Right lung (tissue), 2 donors: ENCODE measurements at regions not wholly inside any gene's neighbourhood (a gene's known extent, or its start where the extent isn't known, plus 50 kb on each side); places are given as distances from the start of the nearest gene placed in this dataset.
"Not testable (repeated sequence)": the region's sequence is repeated elsewhere in the genome, so short reads cannot be mapped to it uniquely, and the experiment has no call there.

Source experiments
- DNase-seq, 2 donors: peaks; one replicate each; pipeline ENCODE4 v3.0.0-alpha.2; 2013

DNA sequence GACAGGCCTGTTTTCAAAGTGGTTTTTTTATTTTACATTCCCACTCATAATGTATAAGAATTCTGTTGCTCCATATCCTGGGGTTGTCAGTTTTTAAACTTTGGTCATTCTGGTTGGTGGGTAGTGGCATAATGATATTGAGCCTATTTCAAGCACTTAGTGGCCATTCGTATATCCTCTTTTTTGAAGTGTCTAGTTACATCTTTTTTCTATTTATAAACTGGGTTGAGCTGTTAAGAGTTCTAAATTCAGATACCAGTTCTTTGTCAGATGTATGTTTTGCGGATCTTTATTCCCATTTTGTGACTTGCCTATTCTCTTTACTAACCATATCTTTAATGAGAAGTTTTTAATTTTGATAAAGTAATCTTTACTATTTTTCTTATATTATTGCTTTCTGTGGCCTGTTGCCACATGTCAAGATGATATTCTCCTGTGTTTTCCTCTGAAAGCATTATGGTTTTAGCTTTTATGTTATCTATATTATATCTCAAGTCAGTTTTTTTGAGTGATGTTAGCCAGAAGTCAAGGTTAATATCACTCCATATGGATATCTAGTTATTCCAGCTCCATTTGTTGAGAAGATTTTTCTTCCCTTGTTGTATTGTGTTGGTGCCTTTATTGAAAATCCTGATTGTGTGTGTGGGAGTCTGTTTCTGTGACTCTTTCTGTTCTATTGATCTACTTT is 110.9 kb downstream of the FHIP1A start:
- no peak for DNase-seq

GRCh38 chr4:151522866-151523519 is 114.0 kb downstream of the FHIP1A start:
- no peak for DNase-seq

DNA sequence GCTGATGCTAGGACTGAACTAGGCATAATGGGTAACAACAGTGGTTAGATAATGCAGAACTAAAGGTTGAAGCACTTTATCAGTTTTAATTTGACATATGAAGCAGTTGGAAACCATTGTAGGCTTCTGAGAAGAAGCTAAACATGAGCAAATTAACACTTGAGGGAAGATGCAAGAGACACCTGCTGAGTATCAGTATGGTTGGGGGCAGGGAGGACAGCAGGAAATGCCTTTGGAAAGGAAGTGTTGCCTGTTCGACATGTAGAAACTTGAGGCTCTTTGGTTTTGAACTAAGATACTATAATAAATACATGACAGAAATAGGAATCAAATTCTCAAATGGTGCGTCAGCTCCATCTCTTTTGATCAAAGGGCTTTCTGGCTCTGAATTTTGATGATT is 115.6 kb downstream of the FHIP1A start:
- DNase-seq: no peak

- not testable (repeated sequence) for DNase-seq
Observed at GRCh38 chr4:151526489-151526888, 117.5 kb downstream of the FHIP1A start.

- no peak for DNase-seq
Observed at GRCh38 chr4:151527699-151528098, 118.7 kb downstream of the FHIP1A start.

- DNase-seq: no peak
Observed at GRCh38 chr4:151529187-151529586, 120.2 kb downstream of the FHIP1A start.

DNA sequence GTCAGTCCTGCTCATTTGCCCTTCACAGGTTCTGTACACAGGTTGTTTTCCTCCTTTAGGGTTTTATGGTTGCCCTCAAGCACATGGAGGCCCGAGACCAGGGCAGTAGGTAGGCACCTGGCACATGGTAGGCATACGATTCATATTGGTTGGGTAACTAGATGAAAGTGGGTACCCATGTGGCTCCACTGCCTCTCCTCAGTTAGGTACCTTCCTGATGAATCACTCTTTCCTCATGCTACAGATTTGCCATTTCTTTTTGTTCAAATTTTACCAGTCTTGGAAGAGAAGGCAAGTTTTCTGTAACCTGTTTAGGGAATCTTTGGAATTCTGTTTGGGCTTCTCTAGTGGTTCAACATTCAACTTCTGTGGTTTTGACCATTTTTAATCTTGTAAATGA is 121.3 kb downstream of the FHIP1A start:
- DNase-seq: no peak

DNA sequence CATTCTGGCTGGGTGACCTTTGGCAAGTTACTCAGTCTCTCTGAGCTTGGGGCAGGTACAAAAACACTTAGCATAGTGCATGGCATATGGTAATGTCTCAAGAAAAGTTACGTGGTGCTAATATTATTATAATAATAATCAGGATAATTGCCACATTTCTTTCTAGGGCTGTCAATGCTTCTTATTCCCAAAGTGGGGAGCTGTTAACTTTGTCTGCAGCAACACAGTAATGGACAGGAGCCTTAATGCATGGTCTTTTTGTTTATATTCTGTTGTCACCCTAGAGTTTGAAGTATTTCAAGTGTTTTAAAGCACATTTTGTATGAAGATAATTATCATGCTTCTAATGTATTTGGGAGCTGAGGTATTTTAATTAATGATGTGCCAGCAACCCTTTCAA is 121.8 kb downstream of the FHIP1A start:
- no peak for DNase-seq

- peak in 1 of 2 donors; percentile 6 for DNase-seq
Observed at GRCh38 chr4:151532001-151532708, 123.2 kb downstream of the FHIP1A start.

- no peak for DNase-seq
Observed at GRCh38 chr4:151534195-151534594, 125.2 kb downstream of the FHIP1A start.

DNA sequence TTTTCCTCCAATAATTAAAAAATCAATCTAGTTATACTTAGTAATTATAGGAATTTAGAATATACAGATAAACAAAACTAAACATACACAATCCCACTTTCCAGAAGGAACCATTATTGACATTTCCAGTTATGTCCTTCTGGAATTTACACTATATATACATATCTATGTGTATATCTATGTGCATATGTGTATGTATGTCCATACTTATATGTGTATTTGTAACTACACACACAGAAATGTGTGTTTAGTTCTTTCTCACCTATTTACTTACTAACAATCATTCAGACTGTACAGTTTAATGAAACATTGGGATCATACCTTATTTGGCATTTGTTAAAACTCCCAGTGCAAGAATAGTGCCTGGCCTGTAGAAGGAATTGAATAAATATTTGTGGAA is 126.4 kb downstream of the FHIP1A start:
- DNase-seq: no peak

DNA sequence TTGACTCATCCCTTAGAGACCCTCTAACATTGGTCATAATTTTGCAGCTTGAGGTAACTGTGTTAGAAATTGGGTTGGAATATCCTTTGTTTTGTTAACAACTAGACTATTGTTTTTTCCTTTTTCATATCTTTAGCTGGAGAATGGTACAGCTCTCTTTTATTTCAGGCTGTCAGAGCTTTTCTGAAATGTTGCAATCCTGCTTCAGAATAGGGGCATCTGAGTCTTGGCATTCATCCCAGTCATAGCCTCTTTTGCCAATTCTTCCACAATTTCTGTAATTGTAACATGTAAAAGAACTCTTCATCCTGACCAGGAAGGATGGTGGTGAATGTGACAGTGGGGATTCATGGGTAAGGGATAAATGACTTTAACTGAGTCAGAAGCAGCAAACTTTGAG is 128.7 kb downstream of the FHIP1A start:
- DNase-seq: peak in 1 of 2 donors; percentile 48

DNA sequence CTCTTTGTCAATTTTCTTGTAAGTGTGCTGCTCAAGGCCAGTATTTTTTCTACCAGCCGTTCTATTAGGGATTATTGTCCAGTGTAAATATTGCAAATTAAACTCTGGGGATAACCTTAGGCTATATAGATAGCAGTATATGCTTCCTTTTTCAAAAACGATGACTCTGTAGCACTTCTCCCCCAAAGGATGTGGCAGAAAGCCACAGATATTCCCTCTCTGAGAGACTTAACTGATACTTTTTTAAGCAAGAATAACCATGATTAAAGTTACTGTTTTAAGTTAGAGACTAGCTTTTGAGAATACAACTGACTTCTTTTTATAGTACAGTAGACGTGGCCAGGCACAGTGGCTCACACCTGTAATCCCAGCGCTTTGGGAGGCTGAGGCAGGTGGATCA is 130.0 kb downstream of the FHIP1A start:
- no peak for DNase-seq

- no peak for DNase-seq
Observed at GRCh38 chr4:151540728-151541388, 131.9 kb downstream of the FHIP1A start.

DNA sequence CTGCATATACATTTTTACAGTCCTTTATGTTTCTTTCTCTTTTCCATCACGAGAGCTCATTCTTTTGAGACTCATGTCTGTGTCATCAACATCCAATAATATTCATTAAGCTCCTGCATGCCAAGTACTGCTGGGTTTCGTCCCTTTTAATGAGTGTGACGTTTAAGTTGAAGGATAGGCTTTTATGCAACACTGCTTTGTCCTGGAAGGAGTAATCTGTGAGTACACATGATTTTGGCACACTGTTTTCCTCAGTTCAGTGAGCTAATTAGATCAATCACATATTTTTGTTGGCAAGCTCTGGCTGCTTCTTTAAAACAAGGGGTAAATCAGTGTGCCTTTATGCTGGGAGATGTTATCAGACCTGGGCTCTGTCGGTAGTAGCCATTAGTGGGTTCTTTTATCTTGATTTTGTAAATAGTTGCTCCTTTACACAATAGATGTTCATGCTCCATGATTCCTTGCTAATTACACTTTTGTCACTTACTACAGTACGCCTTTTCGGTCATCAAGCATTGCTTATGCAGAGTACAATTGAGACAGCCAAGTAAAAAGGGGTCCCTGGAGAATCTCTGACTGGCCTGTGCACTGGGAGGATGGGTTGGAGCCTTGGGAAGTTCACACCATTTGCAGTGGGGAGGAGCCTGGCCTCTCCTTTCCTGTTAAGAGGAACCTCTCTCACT is 132.6 kb downstream of the FHIP1A start:
- DNase-seq: peak in 1 of 2 donors; percentile 17

DNA sequence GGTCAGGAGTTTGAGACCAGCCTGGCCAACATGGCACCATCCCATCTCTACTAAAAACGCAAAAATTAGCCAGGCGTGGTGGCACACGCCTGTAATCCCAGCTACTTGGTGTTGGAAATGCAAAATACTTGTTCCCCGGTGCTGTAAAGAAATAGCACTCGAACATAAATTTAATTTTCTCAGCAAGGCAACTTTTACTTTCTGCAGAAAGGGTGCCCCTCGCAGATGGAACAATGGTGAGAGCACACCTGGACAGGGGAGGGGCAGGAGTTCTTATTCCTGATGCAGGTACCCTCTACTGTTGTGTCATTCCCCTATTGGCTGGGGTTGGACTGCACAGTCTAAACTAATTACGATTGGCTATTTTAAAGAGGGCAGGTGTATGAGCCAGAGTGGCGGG is 139.7 kb downstream of the FHIP1A start:
- DNase-seq: no peak

GRCh38 chr4:151549378-151549777 is 140.4 kb downstream of the FHIP1A start:
- DNase-seq: not testable (repeated sequence)

DNA sequence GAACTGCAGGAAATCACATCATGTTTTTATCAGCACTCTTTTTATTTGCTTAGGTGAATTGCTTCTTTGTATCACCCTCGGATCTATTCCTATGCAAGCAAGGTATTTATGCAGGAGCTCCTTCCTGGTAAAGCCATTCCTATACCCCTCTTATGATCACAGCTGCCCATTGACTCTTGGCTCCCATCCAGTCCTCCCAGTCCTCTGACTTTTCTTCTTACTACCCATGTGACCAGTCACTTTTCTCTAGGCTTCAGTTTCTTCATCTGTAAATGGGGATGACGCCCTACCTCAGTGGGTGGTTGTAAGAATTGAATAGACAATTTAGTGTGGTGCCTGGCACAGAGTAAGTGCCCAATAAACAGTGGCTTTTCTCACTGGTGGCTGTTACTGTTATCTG is 144.9 kb downstream of the FHIP1A start:
- DNase-seq: no peak

GRCh38 chr4:151555151-151555945 is 146.4 kb downstream of the FHIP1A start:
- no peak for DNase-seq

DNA sequence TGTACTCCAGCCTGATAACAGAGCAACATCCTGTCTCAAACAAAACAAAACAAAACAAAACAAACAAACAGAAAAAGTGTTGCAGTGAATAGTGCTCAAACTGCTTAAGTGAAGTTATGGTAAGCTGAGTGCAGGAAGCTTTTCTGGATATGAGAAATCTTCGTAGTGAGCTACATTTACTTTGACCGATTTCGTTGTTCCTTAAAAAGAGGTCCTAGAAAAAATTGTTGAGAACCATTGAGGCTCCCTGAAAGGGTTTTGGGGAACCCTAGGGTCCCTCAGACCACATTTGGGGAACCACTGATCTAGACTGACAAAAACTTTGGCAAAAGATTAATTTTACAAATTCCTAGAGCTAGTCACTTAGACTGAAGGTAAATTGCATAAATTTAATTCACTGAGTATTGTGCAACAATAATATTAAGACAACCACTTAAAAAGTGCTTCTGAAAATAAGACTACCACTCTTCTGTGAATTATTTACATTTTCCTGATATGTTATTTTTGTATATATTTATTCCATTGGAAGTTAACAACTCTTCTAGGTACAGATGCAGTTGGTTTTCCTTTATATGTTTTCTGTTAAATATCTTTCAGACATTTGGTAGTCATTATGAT is 149.6 kb downstream of the FHIP1A start:
- DNase-seq: no peak

- no peak for DNase-seq
Observed at GRCh38 chr4:151559595-151559994, 150.6 kb downstream of the FHIP1A start.
